HCT116 (cell line): ENCODE measurements at regions not wholly inside any gene's neighbourhood (a gene's known extent, or its start where the extent isn't known, plus 50 kb on each side); places are given as distances from the start of the nearest gene placed in this dataset.

Source experiments
- ATAC-seq: fragments of 200-7000 bp; cut with Tn5 transposase; 2 replicates; pipeline ENCODE4 v1.9.1; 2020; ENCODE audit warnings: mild to moderate bottlenecking, moderate library complexity
- BruUV-seq: library from RNA; stranded (reverse); fragments of 400-500 nt; replicated peaks from 2 replicates; lab custom pipeline; 2021; lab: Mats Ljungman, UMichigan
- CTCF ChIA-PET: fragments of 300-600 bp; sonication (Branson Sonifier 250); formaldehyde crosslinking; loops from one replicate; lab custom pipeline; 2021; ENCODE audit warnings: antibody characterized with exemption; lab: Charles Lee
- POLR2A ChIA-PET: fragments of 300-600, 350-600 bp; sonication (Branson Sonifier 250); formaldehyde crosslinking; loops from one replicate; lab custom pipeline; 2021; ENCODE audit warnings: antibody characterized with exemption; lab: Charles Lee
- RAD21 ChIA-PET, 2 experiments: fragments of 300-600 bp; sonication (Branson Sonifier 250); formaldehyde crosslinking; loops; one replicate each; lab custom pipeline; 2023; ENCODE audit warnings: low total read pairs in 2 of 2; ENCODE audit not compliant: uncharacterized antibody in 2 of 2, unreplicated experiment in 2 of 2, low non-redundant PET in 1 of 2; lab: Charles Lee
- DNase-seq: peaks from one replicate; pipeline ENCODE4 v3.0.0-alpha.2; 2010; ENCODE audit warnings: low read depth, low spot score
- H2AFZ ChIP-seq: fragments of 200-600 bp; shearing (Covaris generic), sonication (generic); 2 replicates; pipeline ENCODE4 v1.6.1; 2017; ENCODE audit warnings: low read depth, mixed run types, mixed read lengths, antibody characterized with exemption, low read length; ENCODE audit not compliant: poor library complexity, severe bottlenecking
- H3K27ac ChIP-seq: 2 replicates; pipeline ENCODE4 v1.5.1; 2012; ENCODE audit warnings: low read depth, low read length
- H3K27me3 ChIP-seq: fragments of 200-600 bp; sonication (generic); 2 replicates; pipeline ENCODE4 v1.6.1; 2016; ENCODE audit warnings: mixed run types, low read length, mixed read lengths; ENCODE audit not compliant: insufficient read depth
- H3K36me3 ChIP-seq, 2 experiments: fragments of 200-500 bp in 1 of 2; fragments of 200-600 bp in 1 of 2; sonication (Bioruptor generic) in 1 of 2; sonication (generic) in 1 of 2; 2 replicates each; pipeline versions ENCODE4 v1.5.1 to v1.6.1; 2014 to 2016; ENCODE audit warnings: low read length in 2 of 2, inconsistent platforms in 1 of 2, mixed read lengths in 1 of 2, mixed run types in 1 of 2; ENCODE audit not compliant: insufficient read depth in 2 of 2, control insufficient read depth in 1 of 2
- H3K4me1 ChIP-seq, 2 experiments: fragments of 200-600 bp in 1 of 2; sonication (generic) in 1 of 2; 2 replicates each; pipeline versions ENCODE4 v1.5.1 to v1.6.1; 2012 to 2017; ENCODE audit warnings: low read length in 2 of 2, inconsistent platforms in 1 of 2, mild to moderate bottlenecking in 1 of 2, mixed read lengths in 1 of 2, mixed run types in 1 of 2, moderate library complexity in 1 of 2; ENCODE audit not compliant: insufficient read depth in 2 of 2, control insufficient read depth in 1 of 2
- H3K4me2 ChIP-seq: fragments of 200-600 bp; sonication (generic); 2 replicates; pipeline ENCODE4 v1.6.1; 2017; ENCODE audit warnings: mixed run types, low read length, mixed read lengths
- H3K4me3 ChIP-seq, 2 experiments: fragments of 200-600 bp in 1 of 2; sonication (generic) in 1 of 2; replicated peaks in 1 of 2; 2 replicates each; pipeline ENCODE4 v1.5.1; 2011 to 2016; ENCODE audit warnings: low read length in 2 of 2, control low read depth in 1 of 2, low read depth in 1 of 2, mild to moderate bottlenecking in 1 of 2, mixed read lengths in 1 of 2, mixed run types in 1 of 2
- H3K79me2 ChIP-seq: fragments of 200-600 bp; sonication (generic); 2 replicates; pipeline ENCODE4 v1.6.1; 2017; ENCODE audit warnings: mild to moderate bottlenecking, mixed run types, low read length, moderate library complexity, mixed read lengths; ENCODE audit not compliant: insufficient read depth
- H3K9ac ChIP-seq: fragments of 200-600 bp; sonication (generic); 2 replicates; pipeline ENCODE4 v1.6.1; 2016; ENCODE audit warnings: low read length, mixed read lengths
- H3K9me2 ChIP-seq: fragments of 200-600 bp; sonication (generic), shearing (Covaris generic); 2 replicates; pipeline ENCODE4 v1.6.1; 2017; ENCODE audit warnings: mixed run types, mild to moderate bottlenecking, moderate library complexity; ENCODE audit not compliant: insufficient read depth
- H3K9me3 ChIP-seq, 2 experiments: fragments of 200-500 bp in 1 of 2; fragments of 200-600 bp in 1 of 2; sonication (Bioruptor generic) in 1 of 2; sonication (generic) in 1 of 2; 2 replicates each; pipeline ENCODE4 v1.6.1; 2014 to 2017; ENCODE audit warnings: low read length in 2 of 2, mixed read lengths in 2 of 2, inconsistent platforms in 1 of 2, low read depth in 1 of 2, mild to moderate bottlenecking in 1 of 2, mixed run types in 1 of 2, moderate library complexity in 1 of 2; ENCODE audit not compliant: control insufficient read depth in 1 of 2, insufficient read depth in 1 of 2
- H4K20me1 ChIP-seq: fragments of 200-600 bp; sonication (generic), shearing (Covaris generic); 2 replicates; pipeline ENCODE4 v1.6.1; 2017; ENCODE audit warnings: mixed run types, mild to moderate bottlenecking, moderate library complexity; ENCODE audit not compliant: insufficient read depth
- ELF1 ChIP-seq: IDR thresholded peaks from 2 replicates; pipeline ENCODE4 v1.6.1; 2012; ENCODE audit warnings: low read depth, borderline replicate concordance
- JUND ChIP-seq: IDR thresholded peaks from 2 replicates; pipeline ENCODE4 v1.6.1; 2012
- POLR2AphosphoS5 ChIP-seq: IDR thresholded peaks from 2 replicates; pipeline ENCODE4 v1.6.1; 2011; ENCODE audit warnings: mild to moderate bottlenecking, low read depth, low read length, moderate library complexity
- SIN3A ChIP-seq: IDR thresholded peaks from 2 replicates; pipeline ENCODE4 v1.6.1; 2012; ENCODE audit warnings: low read depth
- SRF ChIP-seq: IDR thresholded peaks from 2 replicates; pipeline ENCODE4 v1.6.1; 2012; ENCODE audit warnings: low read depth
- TCF7L2 ChIP-seq: IDR thresholded peaks from 2 replicates; pipeline ENCODE4 v1.7.0; 2011; ENCODE audit warnings: borderline replicate concordance, inconsistent platforms; ENCODE audit not compliant: insufficient read depth, insufficient read length; ENCODE audit errors: extremely low read depth
- YY1 ChIP-seq: IDR thresholded peaks from 2 replicates; pipeline ENCODE4 v1.6.1; 2011; ENCODE audit warnings: low read length, low read depth, moderate library complexity, mild to moderate bottlenecking; ENCODE audit not compliant: insufficient replicate concordance; ENCODE audit errors: extremely low read depth
- intact Hi-C: fragments of 100-400 bp; cut with micrococcal nuclease; formaldehyde crosslinking; loops from 2 replicates; pipeline ENCODE4 v1.10.0; 2022
- TF ChIP-seq, protein P1 (sequence below): IDR thresholded peaks from 2 replicates; pipeline ENCODE4 v1.6.1; 2011; ENCODE audit warnings: mild to moderate bottlenecking, low read length, moderate library complexity; ENCODE audit not compliant: insufficient replicate concordance; ENCODE audit errors: extremely low read depth

GRCh38 chrX:11040405-11040804 lies 70.7 kb upstream of the HCCS start:
- intact Hi-C loops: no loop called here
- Histone ChIP-seq H3K4me1 (no peaks in the 10 kb centered on the region), H3K36me3 (no peaks in the 10 kb centered on the region), H3K4me3 (no peak overlapping the region), H4K20me1 (no peaks in the 10 kb centered on the region), H2AFZ (no peak overlapping the region), H3K79me2 (no peaks in the 10 kb centered on the region), H3K27ac (no peak overlapping the region), H3K9me2 (no peaks in the 10 kb centered on the region), H3K9me3 (no peaks in the 10 kb centered on the region), H3K9ac (no peak overlapping the region), H3K4me2 (no peak overlapping the region), H3K27me3 (no peaks in the 10 kb centered on the region)
- CTCF ChIA-PET: no interaction called here
- ATAC-seq (no peak), DNase-seq (no peak)
- no TSS peak for BruUV-seq
- POLR2A ChIA-PET: no interaction called here
- RAD21 ChIA-PET: no interaction called here
- TF ChIP-seq SIN3A (no peak), TCF7L2 (no peak), ELF1 (no peak), POLR2AphosphoS5 (no peak), SRF (no peak), JUND (no peak), YY1 (no peak)
- TF ChIP-seq, protein P1, sequence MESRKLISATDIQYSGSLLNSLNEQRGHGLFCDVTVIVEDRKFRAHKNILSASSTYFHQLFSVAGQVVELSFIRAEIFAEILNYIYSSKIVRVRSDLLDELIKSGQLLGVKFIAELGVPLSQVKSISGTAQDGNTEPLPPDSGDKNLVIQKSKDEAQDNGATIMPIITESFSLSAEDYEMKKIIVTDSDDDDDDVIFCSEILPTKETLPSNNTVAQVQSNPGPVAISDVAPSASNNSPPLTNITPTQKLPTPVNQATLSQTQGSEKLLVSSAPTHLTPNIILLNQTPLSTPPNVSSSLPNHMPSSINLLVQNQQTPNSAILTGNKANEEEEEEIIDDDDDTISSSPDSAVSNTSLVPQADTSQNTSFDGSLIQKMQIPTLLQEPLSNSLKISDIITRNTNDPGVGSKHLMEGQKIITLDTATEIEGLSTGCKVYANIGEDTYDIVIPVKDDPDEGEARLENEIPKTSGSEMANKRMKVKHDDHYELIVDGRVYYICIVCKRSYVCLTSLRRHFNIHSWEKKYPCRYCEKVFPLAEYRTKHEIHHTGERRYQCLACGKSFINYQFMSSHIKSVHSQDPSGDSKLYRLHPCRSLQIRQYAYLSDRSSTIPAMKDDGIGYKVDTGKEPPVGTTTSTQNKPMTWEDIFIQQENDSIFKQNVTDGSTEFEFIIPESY: no peak

- no TSS peak for BruUV-seq
- no peak for TF ChIP-seq JUND
- no peak for TF ChIP-seq TCF7L2
- no peak for TF ChIP-seq POLR2AphosphoS5
- RAD21 ChIA-PET: no interaction called here
Measured at GRCh38 chrX:11040996-11041395, 70.1 kb upstream of the HCCS start.

More at GRCh38 chrX:11040996-11041395, 70.1 kb upstream of the HCCS start:
- POLR2A ChIA-PET: no interaction called here
- intact Hi-C loops: no loop called here
- no peaks in the 10 kb centered on the region for H3K9me3 ChIP-seq
- H3K27ac ChIP-seq: no peak overlapping the region
- H3K4me2 ChIP-seq: no peak overlapping the region
- DNase-seq: no peak
- H3K36me3 ChIP-seq: no peaks in the 10 kb centered on the region
- CTCF ChIA-PET: no interaction called here
- ATAC-seq: no peak
- no peak overlapping the region for H3K4me3 ChIP-seq
- H3K27me3 ChIP-seq: no peaks in the 10 kb centered on the region
- H4K20me1 ChIP-seq: no peaks in the 10 kb centered on the region
- no peak overlapping the region for H2AFZ ChIP-seq
- H3K9me2 ChIP-seq: no peaks in the 10 kb centered on the region
- no peaks in the 10 kb centered on the region for H3K4me1 ChIP-seq
- no peaks in the 10 kb centered on the region for H3K79me2 ChIP-seq
- no peak overlapping the region for H3K9ac ChIP-seq
